HG03060 (cell line): ENCODE measurements at regions not wholly inside any gene's neighbourhood (a gene's known extent, or its start where the extent isn't known, plus 50 kb on each side); places are given as distances from the start of the nearest gene placed in this dataset.

Experiments used
- ATAC-seq: cut with Tn5 transposase; IDR thresholded peaks from one replicate; pipeline ENCODE4 v1.9.1; 2021; ENCODE audit warnings: low read depth, moderate number of reproducible peaks; ENCODE audit not compliant: unreplicated experiment

DNA sequence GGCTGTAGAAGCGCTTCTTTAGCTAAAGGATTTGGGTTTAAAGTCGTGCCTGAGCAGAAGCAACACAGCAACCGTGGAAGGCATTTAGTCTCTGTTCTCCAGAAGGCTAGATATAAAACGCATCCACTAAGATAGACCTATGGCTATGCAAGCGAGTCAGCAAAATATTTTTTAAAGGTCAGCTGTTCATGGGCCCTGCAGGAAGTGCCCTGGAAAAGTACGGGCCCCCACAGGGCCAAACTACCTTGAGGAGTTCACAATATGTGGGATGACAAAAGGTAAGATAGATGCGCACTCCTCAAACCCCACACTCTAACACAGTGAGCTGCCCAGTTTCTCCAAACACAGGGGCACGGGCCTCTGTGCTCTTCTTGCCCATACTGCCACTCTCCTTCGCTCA is 261.6 kb downstream of the VPS13C start:
- no peak for ATAC-seq

DNA sequence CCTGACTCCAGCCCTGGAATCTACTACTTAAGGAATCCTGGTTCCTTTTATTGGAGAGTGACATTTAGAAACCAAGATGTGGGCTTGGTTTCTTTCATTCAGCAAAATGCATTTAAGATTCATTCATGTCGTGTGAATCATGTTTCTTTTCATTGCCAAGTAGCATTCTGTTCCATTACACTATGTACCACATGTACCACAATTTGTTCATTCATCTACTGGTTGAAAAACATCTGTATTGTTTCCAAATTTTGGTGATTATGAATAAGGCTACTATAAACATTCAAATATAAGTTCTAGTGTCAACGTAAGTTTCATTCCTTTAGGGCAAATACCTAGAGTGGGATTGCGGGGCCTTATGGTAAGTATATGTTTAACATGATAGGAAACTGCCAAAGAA is 264.2 kb downstream of the VPS13C start:
- no peak for ATAC-seq

GRCh38 chr15:61794881-61795280 is 265.4 kb downstream of the VPS13C start:
- ATAC-seq, result no peak

DNA sequence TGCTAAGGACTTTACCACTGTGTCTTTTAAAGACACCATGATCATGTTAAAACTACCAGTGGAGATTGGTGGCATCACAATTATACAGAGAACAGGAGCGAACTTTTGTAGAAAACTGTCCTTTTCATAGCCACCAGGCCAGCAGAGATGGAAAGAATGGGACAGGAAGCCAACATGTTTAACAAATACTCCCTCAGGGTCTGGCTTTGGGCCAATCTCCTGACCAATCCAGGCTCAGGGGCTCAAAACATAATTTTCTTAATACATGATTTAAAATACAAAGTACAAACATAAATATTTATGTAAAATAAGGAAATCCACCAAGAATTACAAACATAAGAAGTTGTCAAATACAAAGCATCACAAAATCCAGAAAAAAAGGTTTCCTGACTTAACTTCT is 266.0 kb downstream of the VPS13C start:
- no peak for ATAC-seq

DNA sequence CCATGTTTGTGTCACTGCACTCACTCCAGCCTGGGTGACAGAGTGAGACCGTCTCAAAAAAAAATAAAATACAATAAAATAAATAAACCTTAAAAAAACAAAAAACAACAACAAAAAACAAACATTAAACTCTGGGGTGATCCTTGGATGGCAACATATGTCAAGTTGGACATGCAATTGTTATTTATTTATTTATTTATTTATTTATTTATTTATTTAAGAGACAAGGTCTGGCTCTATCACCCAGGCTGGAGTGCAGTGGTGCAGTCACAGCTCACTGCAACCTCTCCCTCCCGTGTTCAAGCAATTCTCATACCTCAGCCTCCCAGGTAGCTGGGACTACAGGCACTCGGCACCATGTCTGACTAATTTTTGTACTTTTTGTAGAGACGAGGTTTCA is 275.5 kb downstream of the VPS13C start:
- no peak for ATAC-seq

- no peak for ATAC-seq
These were observed 279.8 kb downstream of the VPS13C start for GRCh38 chr15:61780278-61780980.

DNA sequence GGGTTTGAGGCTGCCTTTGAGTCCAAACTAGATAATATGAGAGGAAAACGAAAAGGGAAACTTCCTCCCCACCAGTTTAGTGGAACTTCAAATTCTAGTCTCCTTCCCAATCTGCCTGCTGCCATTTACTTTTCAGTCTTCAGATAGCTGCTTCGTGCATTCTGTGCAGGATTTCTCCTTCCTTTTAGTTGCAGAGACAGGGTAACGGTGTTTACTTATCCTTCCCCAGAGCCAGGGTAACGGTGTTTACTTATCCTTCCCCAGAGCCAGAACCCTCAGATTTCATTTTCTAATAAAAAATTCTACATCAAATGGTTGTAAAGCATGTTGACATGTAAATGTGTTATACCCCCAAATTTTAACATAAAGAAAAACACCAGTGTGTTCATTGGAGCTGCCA is 282.6 kb downstream of the VPS13C start:
- ATAC-seq, result no peak

- ATAC-seq, result no peak
These were observed 290.7 kb downstream of the VPS13C start for GRCh38 chr15:61769557-61769956.

- ATAC-seq, result no peak
These were observed 292.1 kb downstream of the VPS13C start for GRCh38 chr15:61768131-61768530.

GRCh38 chr15:61764981-61765380 is 295.3 kb downstream of the VPS13C start:
- ATAC-seq, result no peak

GRCh38 chr15:61764141-61764540 is 296.1 kb downstream of the VPS13C start:
- ATAC-seq, result no peak

DNA sequence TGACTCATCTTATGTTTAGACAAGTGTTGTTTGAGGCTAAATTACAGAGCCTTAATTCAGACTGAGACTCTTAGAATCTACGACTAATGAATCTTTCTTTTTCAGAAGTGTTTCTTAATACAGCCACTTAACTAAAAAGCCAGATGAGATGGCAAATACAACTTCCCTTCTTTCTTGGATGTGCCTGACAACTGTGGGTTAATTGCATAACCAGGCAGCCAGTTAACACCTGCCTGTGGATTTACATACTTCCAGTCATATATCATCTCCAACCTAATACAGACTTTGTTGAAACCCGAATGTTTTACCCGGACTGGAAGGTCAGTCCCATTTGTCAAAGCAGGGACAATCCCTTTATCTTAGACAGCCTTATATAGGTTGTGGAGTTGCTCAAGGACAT is 297.6 kb downstream of the VPS13C start:
- ATAC-seq, result no peak

- no peak for ATAC-seq
These were observed 300.6 kb downstream of the VPS13C start for GRCh38 chr15:61759639-61760038.

GRCh38 chr15:61756071-61756820 is 304.0 kb downstream of the VPS13C start:
- no peak for ATAC-seq

DNA sequence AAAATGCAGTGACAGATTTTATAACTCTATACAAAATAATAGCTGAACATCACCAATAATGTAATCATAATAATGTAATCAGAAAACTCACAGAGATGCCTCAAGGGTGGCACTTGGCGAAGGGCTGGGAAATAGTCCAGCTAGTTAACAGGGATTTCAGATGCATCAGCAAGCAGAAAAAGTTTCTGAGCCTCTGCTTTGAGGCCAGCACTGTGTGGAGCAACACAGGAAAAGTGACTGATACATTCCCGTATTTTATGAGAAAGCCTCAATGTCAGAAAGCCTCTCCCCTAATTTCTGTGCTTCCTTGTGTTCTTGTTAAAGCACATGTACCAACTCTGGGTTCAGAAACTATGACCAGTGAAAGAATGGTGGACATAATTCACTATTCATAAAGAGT is 304.8 kb downstream of the VPS13C start:
- ATAC-seq, result no peak

DNA sequence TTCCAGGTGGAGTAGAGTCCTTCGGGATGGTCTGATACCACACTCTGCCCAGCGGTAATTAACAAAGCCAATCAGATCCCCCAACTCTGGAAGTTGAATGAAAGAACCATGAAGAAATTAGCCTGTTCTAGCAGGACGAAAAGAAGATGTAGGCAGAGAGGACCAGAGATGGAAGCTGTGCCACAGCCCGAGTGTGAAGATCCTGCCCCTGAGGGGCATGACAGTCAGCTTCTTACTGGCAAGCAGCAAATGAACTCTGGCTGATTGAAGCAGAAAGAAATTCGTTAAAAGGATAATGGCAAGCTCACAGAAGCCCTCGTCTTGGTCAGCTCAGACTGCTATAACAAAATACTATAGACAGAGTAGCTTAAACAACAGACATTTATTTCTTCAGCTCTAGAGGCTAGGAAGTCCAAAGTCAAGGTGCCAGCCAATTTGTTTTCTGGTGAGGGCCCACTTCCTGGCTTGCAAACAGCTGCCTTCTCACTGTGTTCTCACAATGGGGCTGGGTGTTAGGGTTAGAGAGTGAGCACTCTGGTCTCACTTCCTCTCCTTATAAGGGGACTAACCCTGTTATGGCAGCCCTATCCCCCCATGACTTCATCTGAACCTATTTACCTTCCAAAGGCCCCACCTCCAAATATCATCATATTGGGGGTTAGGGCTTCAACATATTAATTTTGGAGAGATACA is 307.1 kb downstream of the VPS13C start:
- no peak for ATAC-seq

GRCh38 chr15:61752001-61752400 is 308.2 kb downstream of the VPS13C start:
- ATAC-seq, result no peak

DNA sequence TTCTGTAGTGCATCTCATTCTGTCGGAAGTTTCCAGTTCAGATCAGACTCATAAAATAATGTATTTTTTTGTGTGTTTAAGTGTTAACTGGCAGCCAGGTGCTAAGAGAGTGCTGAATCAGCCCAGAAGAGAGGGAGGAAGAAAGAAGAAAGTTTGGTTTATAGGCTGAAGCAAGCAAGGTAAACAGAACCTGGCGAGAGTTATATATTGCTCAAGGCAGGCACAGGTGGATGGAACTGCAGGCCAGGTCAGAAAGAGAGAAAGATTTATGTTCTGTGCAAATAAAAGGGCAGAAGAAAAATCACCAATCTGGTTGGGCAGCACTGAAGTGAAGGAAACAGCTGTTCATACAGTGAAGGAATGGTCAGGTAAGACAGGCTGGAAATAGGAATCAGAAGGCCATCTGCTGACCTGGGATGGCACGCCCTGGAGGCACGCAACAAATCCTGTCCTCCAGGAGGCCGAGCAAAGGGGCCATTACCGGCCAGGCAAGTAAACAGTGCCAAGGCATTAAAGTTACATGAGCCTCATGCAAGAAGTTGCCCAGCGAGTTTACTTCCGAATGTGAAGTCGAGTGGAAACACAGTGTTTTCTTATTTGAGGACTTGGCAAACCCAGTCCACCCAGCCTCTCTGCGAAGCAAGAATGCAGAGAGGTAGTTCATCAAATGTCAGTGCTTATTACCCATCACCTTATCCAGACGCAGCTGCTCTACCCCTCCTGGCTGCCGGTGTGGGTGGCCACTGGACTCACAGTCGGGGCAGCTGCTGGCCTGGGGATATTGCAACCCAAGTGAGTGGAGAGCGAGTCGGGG is 309.8 kb downstream of the VPS13C start:
- ATAC-seq, result no peak

- ATAC-seq, result no peak
These were observed 311.1 kb downstream of the VPS13C start for GRCh38 chr15:61749169-61749568.

DNA sequence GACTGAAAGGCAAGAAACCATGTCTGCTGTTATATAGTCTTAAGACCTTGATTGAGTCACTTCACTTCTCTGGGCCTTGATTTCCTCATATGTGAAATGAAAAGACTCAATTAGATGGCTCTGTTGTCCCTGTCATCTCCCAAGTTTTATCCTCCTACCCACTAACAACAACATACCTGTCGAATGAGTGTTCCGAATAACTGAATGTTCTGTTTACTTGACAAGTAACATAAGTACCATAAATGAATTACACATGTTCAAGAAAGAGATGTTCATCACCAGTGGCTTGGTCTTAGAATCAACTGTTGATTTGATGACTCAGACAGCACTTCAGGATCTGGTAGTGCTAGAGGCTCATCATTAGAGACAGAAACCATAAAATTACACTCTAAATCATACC is 311.7 kb downstream of the VPS13C start:
- no peak for ATAC-seq

- ATAC-seq, result no peak
These were observed 313.7 kb downstream of the VPS13C start for GRCh38 chr15:61746589-61746988.
